Small intestine (tissue), 7 donors: ENCODE measurements at regions not wholly inside any gene's neighbourhood (a gene's known extent, or its start where the extent isn't known, plus 50 kb on each side); places are given as distances from the start of the nearest gene placed in this dataset.
"Not testable (repeated sequence)": the region's sequence is repeated elsewhere in the genome, so short reads cannot be mapped to it uniquely, and the experiment has no call there.

ENCODE experiments used
- DNase-seq, 2 donors: peaks; one replicate each; pipeline versions ENCODE4 v3.0.0 to v3.0.0-alpha.2; 2013
- FAIRE-seq: peaks from 2 replicates; lab custom pipeline; 2012; peaks lifted over from hg19 to GRCh38; lab: Jason Lieb, UNC
- H3K27ac ChIP-seq, 3 donors: one replicate each; pipeline ENCODE4 v1.5.1; 2013; ENCODE audit warnings: low read length in 2 of 3, mild to moderate bottlenecking in 2 of 3, control low read depth in 1 of 3, inconsistent platforms in 1 of 3, low read depth in 1 of 3, moderate library complexity in 1 of 3
- H3K27me3 ChIP-seq, 3 donors: one replicate each; pipeline ENCODE4 v1.6.1; 2013; ENCODE audit warnings: low read length in 3 of 3, inconsistent platforms in 1 of 3; ENCODE audit not compliant: control insufficient read depth in 3 of 3, insufficient read depth in 3 of 3
- H3K36me3 ChIP-seq, 3 donors: one replicate each; pipeline ENCODE4 v1.6.1; 2013; ENCODE audit warnings: low read length in 3 of 3, inconsistent platforms in 1 of 3, low read depth in 1 of 3, mild to moderate bottlenecking in 1 of 3, moderate library complexity in 1 of 3; ENCODE audit not compliant: control insufficient read depth in 3 of 3, insufficient read depth in 2 of 3
- H3K4me1 ChIP-seq, 3 donors: one replicate each; pipeline ENCODE4 v1.6.1; 2013; ENCODE audit warnings: low read length in 2 of 3, inconsistent platforms in 1 of 3, low read depth in 1 of 3, mild to moderate bottlenecking in 1 of 3, moderate library complexity in 1 of 3; ENCODE audit not compliant: control insufficient read depth in 3 of 3, insufficient read depth in 2 of 3
- H3K4me3 ChIP-seq, 3 donors: one replicate each; pipeline ENCODE4 v1.5.1; 2013; ENCODE audit warnings: low read length in 3 of 3, control low read depth in 1 of 3, inconsistent platforms in 1 of 3, low read depth in 1 of 3, mild to moderate bottlenecking in 1 of 3, moderate library complexity in 1 of 3
- H3K9me3 ChIP-seq, 2 donors: one replicate each; pipeline ENCODE4 v1.6.1; 2013; ENCODE audit warnings: low read depth in 1 of 2, low read length in 1 of 2; ENCODE audit not compliant: control insufficient read depth in 2 of 2, insufficient read depth in 1 of 2
- WGBS, 3 donors: extraction: QIAGEN DNeasy Blood & Tissue Kit; methylation state at CpG; one replicate each; pipeline ENCODE4 v1.1.7; 2013; 5-methylcytosine and 5-hydroxymethylcytosine counted together
- donor health status: healthy with polysubstance abuse.
- donor health status: control.
- donor health status: control.
- donor health status: Bipolar disorder and iron deficiency.
- donor health status: healthy.

DNA sequence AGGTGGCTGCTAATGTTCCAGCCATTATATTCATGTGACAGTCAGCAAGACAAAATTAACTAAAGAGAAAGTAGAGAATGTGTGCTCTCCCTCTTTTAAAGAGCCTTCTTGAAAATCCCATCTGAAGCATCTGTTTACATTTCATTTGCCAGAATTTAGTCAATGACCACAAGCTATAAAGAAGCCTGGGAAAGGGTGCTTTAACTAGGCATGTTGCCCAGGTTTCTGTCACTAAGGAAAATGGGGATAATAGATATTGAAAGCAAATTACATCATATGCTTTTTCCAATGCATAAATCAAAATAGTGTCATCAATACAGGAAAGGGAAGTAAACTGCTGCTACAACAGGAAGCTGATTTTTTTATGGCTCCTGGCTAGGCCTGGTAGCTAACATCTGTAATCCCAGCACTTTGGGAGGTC lies 67.7 kb downstream of the ELAPOR2 start:
- Histone ChIP-seq H3K4me1 (no peaks in the 10 kb centered on the region), H3K9me3 (no peaks in the 10 kb centered on the region), H3K4me3 (no peak overlapping the region), H3K27me3 (no peaks in the 10 kb centered on the region), H3K27ac (no peak overlapping the region), H3K36me3 (no peaks in the 10 kb centered on the region)
- DNase-seq (no peak), FAIRE-seq (no peak)

DNA sequence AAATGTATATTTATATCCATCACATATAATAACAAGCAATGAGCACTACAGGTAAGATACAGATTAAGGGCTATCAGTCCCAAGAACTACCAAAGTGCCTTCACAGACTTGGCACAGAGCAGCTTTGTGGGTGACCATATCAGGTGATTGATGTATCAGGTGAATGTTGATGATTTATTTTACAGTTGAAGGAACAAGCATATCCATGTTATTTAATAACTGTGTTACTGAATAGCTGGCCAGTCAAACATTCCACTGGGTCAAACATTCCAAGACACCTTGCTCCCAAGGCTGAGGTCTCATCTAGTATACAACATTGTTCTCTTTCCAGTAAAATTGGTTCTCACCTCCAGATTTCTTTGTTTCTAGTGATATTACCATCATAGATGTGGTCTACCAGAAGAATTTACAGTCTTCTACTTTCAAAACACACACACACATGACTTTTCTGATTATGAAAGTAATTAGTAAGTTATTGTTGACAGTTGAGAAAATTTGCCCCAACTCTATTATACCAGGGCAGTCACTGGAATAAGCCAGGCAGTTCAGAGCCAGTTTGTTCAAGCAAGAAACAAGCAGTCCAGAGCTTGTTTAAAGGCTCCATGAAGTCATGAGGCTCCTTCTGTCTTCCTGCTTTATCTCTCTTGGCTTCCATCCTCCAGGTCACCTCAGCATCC lies 68.2 kb downstream of the ELAPOR2 start:
- Histone ChIP-seq H3K9me3 (no peaks in the 10 kb centered on the region), H3K27ac (no peak overlapping the region), H3K27me3 (no peaks in the 10 kb centered on the region), H3K4me1 (no peaks in the 10 kb centered on the region), H3K4me3 (no peak overlapping the region), H3K36me3 (no peaks in the 10 kb centered on the region)
- DNase-seq (no peak), FAIRE-seq (no peak)

DNA sequence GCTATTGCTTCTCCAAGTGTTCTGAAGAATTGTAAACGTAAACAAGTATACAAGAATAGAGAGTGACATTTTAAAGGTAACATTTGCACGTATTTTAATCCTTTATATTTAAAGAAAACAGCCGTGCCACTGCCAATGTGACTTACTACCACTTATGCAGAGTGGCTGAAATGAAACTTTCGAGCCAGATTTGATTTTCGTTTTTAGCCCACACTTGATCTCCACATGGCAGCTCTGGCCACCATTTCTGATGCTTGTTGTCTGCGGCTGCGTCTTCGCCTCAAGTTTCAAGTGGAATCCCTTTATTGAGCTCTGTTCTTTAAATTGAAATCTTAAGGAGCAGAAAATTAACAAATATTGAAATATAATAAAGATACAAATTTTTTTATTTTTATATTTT lies 70.0 kb downstream of the ELAPOR2 start:
- Histone ChIP-seq H3K4me3 (no peak overlapping the region), H3K9me3 (no peaks in the 10 kb centered on the region), H3K4me1 (no peaks in the 10 kb centered on the region), H3K36me3 (no peaks in the 10 kb centered on the region), H3K27ac (no peak overlapping the region), H3K27me3 (no peaks in the 10 kb centered on the region)
- no peak for FAIRE-seq
- WGBS, 3 donors = 85 to 90% (median 86%) methylated on average over 8 of the region's 8 CpGs
- DNase-seq = no peak

GRCh38 chr7:86987834-86988233 lies 71.6 kb downstream of the ELAPOR2 start:
- not testable (repeated sequence) for FAIRE-seq, H3K27ac ChIP-seq

GRCh38 chr7:86987358-86987757 lies 72.1 kb downstream of the ELAPOR2 start:
- not testable (repeated sequence) for FAIRE-seq, H3K4me1 ChIP-seq, H3K27ac ChIP-seq, H3K9me3 ChIP-seq, H3K36me3 ChIP-seq, DNase-seq, H3K27me3 ChIP-seq, H3K4me3 ChIP-seq
- 77 to 89% (median 78%) methylated on average over 2 to 3 of the region's 3 CpGs for WGBS, 3 donors

More at GRCh38 chr7:86987834-86988233, 71.6 kb downstream of the ELAPOR2 start:
- 89 to 91% (median 90%) methylated on average over 4 of the region's 4 CpGs for whole genome bisulfite sequencing, 3 donors
- H3K4me3 ChIP-seq, DNase-seq, H3K36me3 ChIP-seq, H3K4me1 ChIP-seq, H3K9me3 ChIP-seq, H3K27me3 ChIP-seq: not testable (repeated sequence)

DNA sequence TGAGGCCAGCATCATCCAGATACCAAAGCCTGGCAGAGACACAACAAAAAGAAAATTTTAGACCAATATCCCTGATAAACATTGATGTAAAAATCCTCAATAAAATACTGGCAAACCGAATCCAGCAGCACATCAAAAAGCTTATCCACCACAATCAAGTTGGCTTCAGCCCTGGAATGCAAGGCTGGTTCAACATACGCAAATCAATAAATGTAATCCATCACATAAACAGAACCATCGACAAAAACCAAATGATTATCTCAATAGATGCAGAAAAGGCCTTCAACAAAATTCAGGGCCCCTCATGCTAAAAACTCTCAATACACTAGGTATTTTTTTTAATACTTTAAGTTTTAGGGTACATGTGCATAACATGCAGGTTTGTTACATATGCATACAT lies 74.1 kb downstream of the ELAPOR2 start:
- FAIRE-seq, H3K9me3 ChIP-seq, DNase-seq, H3K4me1 ChIP-seq, H3K27me3 ChIP-seq, H3K27ac ChIP-seq, H3K36me3 ChIP-seq, H3K4me3 ChIP-seq: not testable (repeated sequence)
- WGBS, 3 donors = 77 to 92% (median 78%) methylated on average over 3 of the region's 3 CpGs

GRCh38 chr7:86983654-86984053 lies 75.8 kb downstream of the ELAPOR2 start:
- not testable (repeated sequence) for H3K4me3 ChIP-seq, H3K36me3 ChIP-seq, H3K27ac ChIP-seq, FAIRE-seq, H3K27me3 ChIP-seq, H3K9me3 ChIP-seq, DNase-seq
- peaks cover 0 to 14% (median 0%) of the 10 kb centered on the region in 3 donors for H3K4me1 ChIP-seq
- WGBS, 3 donors = 90% methylated on average over 1 of the region's 1 CpG; no CpG with 5 or more reads in 2 of the 3 donors

DNA sequence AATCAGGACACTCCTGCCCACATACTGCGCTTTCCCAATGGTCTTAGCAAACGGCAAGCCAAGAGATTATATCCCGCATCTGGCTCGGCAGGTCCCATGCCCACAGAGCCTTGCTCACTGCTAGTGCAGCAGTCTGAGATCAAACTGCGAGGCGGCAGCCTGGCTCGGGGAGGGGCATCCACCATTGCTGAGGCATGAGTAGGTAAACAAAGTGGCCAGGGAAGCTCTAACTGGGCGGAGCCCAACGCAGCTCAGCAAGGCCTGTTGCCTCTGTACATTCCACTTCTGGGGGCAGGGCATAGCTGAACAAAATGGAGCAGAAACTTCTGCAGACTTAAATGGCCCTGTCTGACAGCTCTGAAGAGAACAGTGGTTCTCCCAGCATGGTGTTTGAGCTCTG lies 77.5 kb downstream of the ELAPOR2 start:
- not testable (repeated sequence) for H3K27ac ChIP-seq, H3K4me3 ChIP-seq, H3K27me3 ChIP-seq, DNase-seq, H3K9me3 ChIP-seq, H3K36me3 ChIP-seq, FAIRE-seq
- WGBS, 3 donors = 82 to 89% (median 82%) methylated on average over 9 of the region's 9 CpGs
- H3K4me1 ChIP-seq = peaks cover 0 to 18% (median 0%) of the 10 kb centered on the region in 3 donors

- no peak for DNase-seq
- Histone ChIP-seq H3K9me3 (peaks cover 0 to 9% of the 10 kb centered on the region in 2 donors), H3K27ac (no peak overlapping the region), H3K4me3 (no peak overlapping the region), H3K36me3 (no peaks in the 10 kb centered on the region), H3K4me1 (peaks cover 0 to 18% (median 0%) of the 10 kb centered on the region in 3 donors), H3K27me3 (no peaks in the 10 kb centered on the region)
- WGBS, 3 donors = 46 to 86% (median 59%) methylated on average over 2 of the region's 2 CpGs
- FAIRE-seq = no peak
Observed at GRCh38 chr7:86981127-86981526, 78.3 kb downstream of the ELAPOR2 start.
